OCI-LY3 (cell line): ENCODE measurements at regions not wholly inside any gene's neighbourhood (a gene's known extent, or its start where the extent isn't known, plus 50 kb on each side); places are given as distances from the start of the nearest gene placed in this dataset.

Source experiments
- H2AFZ ChIP-seq: fragments of 200-600, 300-600 bp; shearing (Covaris generic); 2 replicates; pipeline ENCODE4 v1.6.0; 2014; ENCODE audit warnings: antibody characterized with exemption, low read depth, low read length
- H3K27ac ChIP-seq: fragments of 200-600, 300-600 bp; sonication (generic); 2 replicates; pipeline ENCODE4 v1.5.1; 2014; ENCODE audit warnings: mild to moderate bottlenecking, low read length, moderate library complexity, mixed read lengths
- H3K27me3 ChIP-seq: fragments of 200-600, 300-600 bp; sonication (generic); 2 replicates; pipeline ENCODE4 v1.6.1; 2014; ENCODE audit warnings: low read depth, low read length, mixed read lengths
- H3K36me3 ChIP-seq: fragments of 200-600, 300-600 bp; sonication (generic); replicated peaks from 2 replicates; pipeline ENCODE3; 2014; ENCODE audit warnings: low read depth, low read length, mixed read lengths
- H3K4me1 ChIP-seq: fragments of 300-600, 200-600 bp; sonication (generic); 2 replicates; pipeline ENCODE4 v1.6.1; 2014; ENCODE audit warnings: low read length, mixed read lengths
- H3K4me2 ChIP-seq: fragments of 200-600, 300-600 bp; sonication (generic); 2 replicates; pipeline ENCODE4 v1.6.1; 2014; ENCODE audit warnings: low read length, mixed read lengths
- H3K4me3 ChIP-seq: fragments of 300-600, 200-600 bp; sonication (generic); 2 replicates; pipeline ENCODE4 v1.5.1; 2014; ENCODE audit warnings: antibody characterized with exemption, mild to moderate bottlenecking, low read length, moderate library complexity
- H3K79me2 ChIP-seq: fragments of 300-600, 200-600 bp; shearing (Covaris generic); 2 replicates; pipeline ENCODE4 v1.6.1; 2014; ENCODE audit warnings: mild to moderate bottlenecking, low read length, mixed read lengths
- H3K9ac ChIP-seq: fragments of 300-600, 200-600 bp; shearing (Covaris generic); 2 replicates; pipeline ENCODE4 v1.6.0; 2014; ENCODE audit warnings: mild to moderate bottlenecking, low read length, moderate library complexity
- H3K9me3 ChIP-seq: fragments of 200-600, 300-600 bp; shearing (Covaris generic); 2 replicates; pipeline ENCODE4 v1.6.1; 2014; ENCODE audit warnings: low read length, mixed read lengths; ENCODE audit not compliant: insufficient read depth
- H4K20me1 ChIP-seq: fragments of 200-600, 300-600 bp; sonication (generic); 2 replicates; pipeline ENCODE4 v1.6.1; 2016; ENCODE audit warnings: low read length, mixed read lengths; ENCODE audit not compliant: insufficient read depth
- CTCF ChIP-seq: fragments of 200-600, 300-600 bp; sonication (generic); IDR thresholded peaks from 2 replicates; pipeline ENCODE4 v1.5.1; 2014; ENCODE audit warnings: antibody characterized with exemption, low read length, low read depth
- EZH2phosphoT487 ChIP-seq: fragments of 200-600 bp; shearing (Covaris generic); IDR thresholded peaks from 2 replicates; pipeline ENCODE4 v1.6.1; 2018; ENCODE audit warnings: antibody characterized with exemption, mixed run types, low read depth

GRCh38 chr3:159583662-159584061 lies 405.0 kb upstream of the IL12A start:
- Histone ChIP-seq H3K4me3 (no peak overlapping the region), H3K4me1 (no peaks in the 10 kb centered on the region), H4K20me1 (no peaks in the 10 kb centered on the region), H3K79me2 (no peaks in the 10 kb centered on the region), H3K4me2 (no peak overlapping the region), H2AFZ (no peak overlapping the region), H3K9me3 (no peaks in the 10 kb centered on the region), H3K9ac (no peak overlapping the region), H3K36me3 (no peaks in the 10 kb centered on the region), H3K27me3 (peaks cover 9% of the 10 kb centered on the region; the same call in 1 of the 2 replicates), H3K27ac (no peak overlapping the region)
- TF ChIP-seq CTCF = no peak

- H3K27ac ChIP-seq = no peak overlapping the region
- H3K4me2 ChIP-seq = no peak overlapping the region
- H3K4me3 ChIP-seq = no peak overlapping the region
- no peak overlapping the region for H3K9ac ChIP-seq
- H3K4me1 ChIP-seq = no peaks in the 10 kb centered on the region
- H3K79me2 ChIP-seq = no peaks in the 10 kb centered on the region
- H2AFZ ChIP-seq = no peak overlapping the region
- no peak for TF ChIP-seq EZH2phosphoT487
- TF ChIP-seq CTCF = no peak
- H4K20me1 ChIP-seq = no peaks in the 10 kb centered on the region
- peaks cover 9% of the 10 kb centered on the region; the same call in 1 of the 2 replicates for H3K27me3 ChIP-seq
- H3K9me3 ChIP-seq = no peaks in the 10 kb centered on the region
- H3K36me3 ChIP-seq = no peaks in the 10 kb centered on the region
Measured at GRCh38 chr3:159584421-159584820, 404.2 kb upstream of the IL12A start.

GRCh38 chr3:159586571-159587202 lies 401.9 kb upstream of the IL12A start:
- Histone ChIP-seq H2AFZ (no peak overlapping the region), H3K9ac (no peak overlapping the region), H4K20me1 (no peaks in the 10 kb centered on the region), H3K4me3 (no peak overlapping the region), H3K4me1 (no peaks in the 10 kb centered on the region), H3K27me3 (peaks cover 9% of the 10 kb centered on the region; the same call in 1 of the 2 replicates), H3K4me2 (no peak overlapping the region), H3K79me2 (no peaks in the 10 kb centered on the region), H3K27ac (no peak overlapping the region), H3K36me3 (no peaks in the 10 kb centered on the region), H3K9me3 (no peaks in the 10 kb centered on the region)
- peak; percentile 50 for TF ChIP-seq CTCF
- TF ChIP-seq EZH2phosphoT487 = no peak

- Histone ChIP-seq H3K27me3 (peaks cover 9% of the 10 kb centered on the region), H2AFZ (no peak overlapping the region), H3K9ac (no peak overlapping the region), H3K9me3 (no peaks in the 10 kb centered on the region), H3K4me2 (no peak overlapping the region), H3K4me1 (no peaks in the 10 kb centered on the region), H3K36me3 (no peaks in the 10 kb centered on the region), H3K27ac (no peak overlapping the region), H3K79me2 (no peaks in the 10 kb centered on the region), H4K20me1 (no peaks in the 10 kb centered on the region), H3K4me3 (no peak overlapping the region)
- no peak for TF ChIP-seq CTCF
- no peak for TF ChIP-seq EZH2phosphoT487
Measured at GRCh38 chr3:159593927-159594605, 394.6 kb upstream of the IL12A start.
